SIG-M5 treated with dmso at 0.1 percent for 504 hours (cell line): ENCODE measurements at regions not wholly inside any gene's neighbourhood (a gene's known extent, or its start where the extent isn't known, plus 50 kb on each side); places are given as distances from the start of the nearest gene placed in this dataset.

Experiments
- DNase-seq: peaks from one replicate; lab custom pipeline; 2025; ENCODE audit not compliant: unreplicated experiment; lab: John Stamatoyannopoulos, UW

GRCh38 chr2:176388861-176389260 lies 119.6 kb downstream of the MTX2 start:
- no peak for DNase-seq

GRCh38 chr2:176390276-176391147 lies 121.3 kb downstream of the MTX2 start:
- DNase-seq = no peak

- DNase-seq = no peak
Measured at GRCh38 chr2:176391148-176391419, 121.8 kb downstream of the MTX2 start.

DNA sequence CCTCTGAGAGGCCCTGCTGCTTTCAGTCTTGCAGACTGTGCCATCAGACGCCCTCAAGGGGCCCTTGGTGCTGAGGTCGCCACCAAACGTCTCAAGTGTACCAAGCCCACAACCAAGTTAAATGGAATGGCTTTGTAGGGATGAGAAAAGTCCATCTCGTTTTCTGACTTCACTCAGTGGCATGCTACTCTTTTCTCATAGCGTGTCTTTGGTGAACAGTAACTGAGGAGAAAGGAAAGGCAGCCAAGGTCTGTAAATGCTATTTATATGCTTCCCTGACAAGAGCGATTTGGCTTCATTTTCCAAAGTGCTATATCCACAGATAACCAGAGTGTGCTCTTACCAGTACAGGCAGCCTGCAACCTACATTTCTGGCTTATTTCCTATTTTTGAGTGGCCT lies 123.0 kb downstream of the MTX2 start:
- DNase-seq = no peak

DNA sequence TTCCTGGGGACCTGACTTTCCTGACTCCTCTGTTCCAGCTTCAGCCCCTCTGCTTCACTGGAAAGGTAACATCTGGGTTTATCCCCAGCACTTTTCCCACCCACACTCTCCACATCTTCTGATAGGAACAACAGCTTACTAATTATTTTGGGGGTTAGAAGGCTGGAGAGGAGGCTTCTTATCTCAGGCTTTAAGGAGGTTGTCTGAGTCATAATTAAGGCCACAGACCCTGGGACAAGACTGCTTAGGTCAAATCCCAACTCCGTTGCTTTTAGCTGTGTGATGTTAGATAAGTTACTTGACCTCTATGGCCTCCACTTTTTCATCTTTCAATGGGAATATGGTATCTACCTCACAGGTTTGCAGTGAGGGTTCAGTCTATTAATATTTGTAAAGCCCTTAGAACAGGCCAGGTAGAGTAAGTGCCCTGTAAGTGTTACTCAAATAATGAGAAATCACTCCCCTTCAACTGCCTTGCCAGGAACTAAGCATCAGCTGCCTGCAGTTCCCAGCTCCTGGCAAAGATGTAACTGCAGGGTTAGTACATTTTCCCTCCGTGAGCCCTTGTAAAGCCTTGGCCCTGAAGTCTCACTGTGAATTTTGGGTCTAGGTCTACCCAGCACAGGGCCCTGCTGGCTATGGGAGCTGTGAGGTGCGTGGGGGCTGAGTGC lies 123.6 kb downstream of the MTX2 start:
- DNase-seq = no peak

DNA sequence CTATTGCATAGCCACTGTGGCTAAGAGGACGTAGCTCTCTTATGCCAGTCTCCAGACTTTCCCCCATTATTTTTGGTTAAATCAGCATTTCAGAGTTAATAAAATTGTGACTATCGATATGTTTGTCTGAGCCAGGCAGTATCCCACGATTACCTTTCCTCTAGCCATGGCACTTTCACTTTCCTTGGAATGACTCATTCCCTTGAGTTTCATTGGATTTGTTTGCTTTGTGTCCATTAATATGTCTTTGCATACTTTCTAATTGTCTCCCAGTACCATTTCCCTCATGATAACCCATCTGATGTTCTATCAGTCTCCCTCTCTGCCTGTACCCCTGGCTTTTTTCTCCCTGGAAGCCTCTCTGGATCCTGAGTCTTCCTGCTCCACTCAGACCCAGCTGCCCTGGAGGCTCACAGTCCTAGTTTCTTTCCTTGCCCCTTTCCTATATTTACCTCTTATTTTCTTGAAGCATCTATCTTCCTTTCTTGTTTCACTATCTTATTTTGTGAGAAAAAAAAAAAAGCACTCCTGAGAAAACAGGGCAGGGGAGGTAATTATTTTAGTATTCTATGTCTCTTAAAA lies 126.1 kb downstream of the MTX2 start:
- DNase-seq = no peak

- no peak for DNase-seq
Measured at GRCh38 chr2:176398243-176399073, 129.2 kb downstream of the MTX2 start.

DNA sequence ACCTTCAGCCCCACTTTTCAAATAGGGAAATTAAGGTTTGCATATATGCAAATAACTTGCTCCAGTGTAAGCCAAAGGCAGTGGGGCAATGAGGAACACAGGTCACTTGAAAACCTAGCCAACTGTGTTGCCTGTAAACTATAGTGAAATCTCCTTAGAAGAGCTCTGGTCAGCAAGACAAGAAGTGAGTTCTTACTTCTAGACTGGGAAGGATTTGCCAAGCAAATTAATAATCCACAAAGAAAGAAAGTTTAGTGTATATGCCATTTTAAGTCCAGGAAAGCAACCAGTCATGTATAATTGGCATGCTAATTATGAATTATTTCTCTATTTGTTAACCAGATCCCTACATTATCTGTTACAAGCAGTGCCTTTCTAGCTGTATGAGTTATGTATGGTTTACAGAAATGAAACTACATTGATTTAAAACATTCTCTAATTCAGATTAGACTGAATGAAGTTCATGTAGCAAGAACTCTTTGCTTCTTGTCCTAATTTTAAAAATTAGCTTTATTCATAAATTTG lies 129.9 kb downstream of the MTX2 start:
- DNase-seq = no peak

- DNase-seq = no peak
Measured at GRCh38 chr2:176405477-176405876, 136.2 kb downstream of the MTX2 start.

GRCh38 chr2:176407706-176408105 lies 138.5 kb downstream of the MTX2 start:
- DNase-seq = no peak

GRCh38 chr2:176409671-176410070 lies 140.4 kb downstream of the MTX2 start:
- DNase-seq = no peak

GRCh38 chr2:176412136-176412535 lies 142.9 kb downstream of the MTX2 start:
- no peak for DNase-seq

- no peak for DNase-seq
Measured at GRCh38 chr2:176413786-176414185, 144.5 kb downstream of the MTX2 start.

DNA sequence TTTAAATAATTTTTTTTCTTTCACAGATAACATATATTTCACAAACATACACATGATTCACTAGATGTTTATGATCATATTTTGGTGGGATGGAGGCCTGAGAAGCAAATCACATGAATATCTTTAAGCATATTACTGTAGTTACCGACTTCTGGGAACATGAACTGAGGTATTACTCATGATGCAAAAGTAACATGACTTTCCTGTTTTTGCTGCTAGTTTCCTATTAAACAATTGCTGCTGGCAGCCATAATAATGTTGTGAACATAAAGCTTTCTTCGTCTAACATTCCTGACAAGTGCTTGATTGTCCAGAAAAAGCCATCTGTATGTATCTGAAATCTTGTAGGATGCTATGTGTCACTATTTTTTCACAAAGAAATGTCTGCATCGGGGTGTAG lies 145.4 kb downstream of the MTX2 start:
- no peak for DNase-seq

GRCh38 chr2:176415174-176415895 lies 146.1 kb downstream of the MTX2 start:
- no peak for DNase-seq

- DNase-seq = no peak
Measured at GRCh38 chr2:176415937-176416499, 146.8 kb downstream of the MTX2 start.

GRCh38 chr2:176418768-176419167 lies 149.5 kb downstream of the MTX2 start:
- no peak for DNase-seq

DNA sequence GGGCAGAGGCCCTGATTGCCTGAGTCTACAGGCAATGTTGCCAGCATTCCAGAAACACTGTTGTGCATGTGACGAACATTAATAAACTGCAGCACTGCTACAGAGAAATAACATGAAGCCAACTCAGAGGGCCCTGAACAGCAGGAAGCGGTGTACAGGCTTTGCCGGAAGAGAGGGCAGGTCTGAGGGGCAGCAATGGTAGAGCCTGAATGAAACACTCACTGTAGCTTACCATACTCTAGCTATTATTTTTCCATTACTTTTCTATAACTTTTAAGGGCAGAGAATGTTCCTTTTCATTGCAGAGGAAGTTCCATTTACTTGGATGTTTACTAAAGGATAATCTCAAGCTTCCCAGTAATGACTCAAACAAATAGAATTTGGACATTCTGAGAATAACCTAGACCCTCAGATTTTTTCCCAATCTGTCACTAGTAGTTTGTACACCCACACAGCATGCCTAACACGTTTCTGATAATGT lies 150.4 kb downstream of the MTX2 start:
- no peak for DNase-seq

DNA sequence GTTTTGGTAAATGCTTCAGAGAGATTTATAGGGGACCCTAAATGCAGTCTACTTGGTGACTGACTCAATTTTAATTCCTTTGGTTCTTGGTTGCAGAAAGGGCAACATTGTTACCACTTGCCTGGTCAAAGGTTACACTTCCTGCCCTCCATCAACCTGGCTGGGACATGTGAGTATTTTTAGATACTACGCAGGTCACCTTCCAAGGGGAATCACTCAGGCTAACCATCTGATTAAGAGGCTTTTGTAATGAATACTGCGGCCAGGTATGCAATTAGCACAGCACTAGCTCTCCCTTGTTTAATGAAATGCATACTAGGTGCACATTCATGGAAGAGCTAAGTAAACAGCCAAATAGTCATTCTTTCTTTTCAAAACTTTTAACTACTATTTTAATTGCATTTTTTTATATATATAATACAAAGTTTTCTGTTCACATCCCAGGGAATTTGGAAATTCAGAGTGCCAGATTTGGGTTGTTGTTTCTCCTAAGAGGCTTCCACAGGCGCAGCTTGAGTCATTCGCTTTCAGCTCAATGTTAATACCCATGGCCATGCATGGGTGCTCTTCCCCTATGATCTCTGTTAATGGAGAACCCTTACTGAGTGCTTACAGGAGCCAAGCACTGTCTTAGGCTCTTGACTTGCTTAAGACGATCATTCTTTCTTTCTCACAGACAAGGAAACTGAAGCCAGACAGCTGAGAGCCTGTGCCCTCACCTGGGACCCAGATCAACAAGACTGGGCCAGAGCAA lies 152.2 kb downstream of the MTX2 start:
- no peak for DNase-seq
